ENCODE measurements at regions not wholly inside any gene's neighbourhood (a gene's known extent, or its start where the extent isn't known, plus 50 kb on each side); places are given as distances from the start of the nearest gene placed in this dataset.

- intact Hi-C loops (cut with DNase I; ENCODE audit: low total_unique reads): no loop called here
- H3K36me3 ChIP-seq: no peaks in the 10 kb centered on the region
- H3K4me1 ChIP-seq: no peaks in the 10 kb centered on the region
- peaks cover 0 to 10% of the 10 kb centered on the region in 2 donors for H3K9me3 ChIP-seq
- TF ChIP-seq, protein P1, sequence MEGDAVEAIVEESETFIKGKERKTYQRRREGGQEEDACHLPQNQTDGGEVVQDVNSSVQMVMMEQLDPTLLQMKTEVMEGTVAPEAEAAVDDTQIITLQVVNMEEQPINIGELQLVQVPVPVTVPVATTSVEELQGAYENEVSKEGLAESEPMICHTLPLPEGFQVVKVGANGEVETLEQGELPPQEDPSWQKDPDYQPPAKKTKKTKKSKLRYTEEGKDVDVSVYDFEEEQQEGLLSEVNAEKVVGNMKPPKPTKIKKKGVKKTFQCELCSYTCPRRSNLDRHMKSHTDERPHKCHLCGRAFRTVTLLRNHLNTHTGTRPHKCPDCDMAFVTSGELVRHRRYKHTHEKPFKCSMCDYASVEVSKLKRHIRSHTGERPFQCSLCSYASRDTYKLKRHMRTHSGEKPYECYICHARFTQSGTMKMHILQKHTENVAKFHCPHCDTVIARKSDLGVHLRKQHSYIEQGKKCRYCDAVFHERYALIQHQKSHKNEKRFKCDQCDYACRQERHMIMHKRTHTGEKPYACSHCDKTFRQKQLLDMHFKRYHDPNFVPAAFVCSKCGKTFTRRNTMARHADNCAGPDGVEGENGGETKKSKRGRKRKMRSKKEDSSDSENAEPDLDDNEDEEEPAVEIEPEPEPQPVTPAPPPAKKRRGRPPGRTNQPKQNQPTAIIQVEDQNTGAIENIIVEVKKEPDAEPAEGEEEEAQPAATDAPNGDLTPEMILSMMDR (IDR thresholded peaks at IDR 0.05): no peak
- TF ChIP-seq POLR2AphosphoS5 (IDR thresholded peaks at IDR 0.05) (no peak), POLR2A (IDR thresholded peaks at IDR 0.05) (no peak)
- H3K27me3 ChIP-seq: no peaks in the 10 kb centered on the region
- DNase-seq (ENCODE audit: low spot score in 2 of 2): no peak
- H3K4me3 ChIP-seq: no peak overlapping the region
- no peak overlapping the region for H3K27ac ChIP-seq
Observed at GRCh38 chr1:60600532-60600931, 481.8 kb upstream of the NFIA start.

DNA sequence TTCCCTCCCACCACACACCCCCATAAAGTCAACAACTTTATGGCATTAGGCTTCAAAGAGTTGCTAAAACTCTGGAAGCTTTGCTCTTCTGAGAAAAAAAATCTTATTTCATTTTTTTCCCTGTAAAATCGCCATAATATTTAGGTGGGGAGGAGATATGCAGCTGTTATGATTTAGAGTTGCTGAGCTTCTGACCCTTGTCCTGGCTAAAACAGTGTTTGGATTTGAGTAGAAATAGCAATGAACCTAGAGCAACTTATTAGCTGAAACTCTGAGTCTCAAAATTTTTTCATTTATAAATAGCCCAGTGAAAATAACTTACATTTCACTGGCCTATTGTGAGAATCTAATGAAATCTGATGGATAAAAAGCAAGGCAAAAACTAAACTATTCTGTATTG lies 482.8 kb upstream of the NFIA start:
- intact Hi-C loops (cut with DNase I; ENCODE audit: low total_unique reads): no loop called here
- Histone ChIP-seq H3K4me3 (no peak overlapping the region), H3K9me3 (peaks cover 0 to 10% of the 10 kb centered on the region in 2 donors), H3K36me3 (no peaks in the 10 kb centered on the region), H3K4me1 (no peaks in the 10 kb centered on the region), H3K27me3 (no peaks in the 10 kb centered on the region), H3K27ac (no peak overlapping the region)
- TF ChIP-seq POLR2A (IDR thresholded peaks at IDR 0.05) (no peak), POLR2AphosphoS5 (IDR thresholded peaks at IDR 0.05) (no peak)
- TF ChIP-seq, protein P1 (IDR thresholded peaks at IDR 0.05): no peak
- no peak for DNase-seq (ENCODE audit: low spot score in 2 of 2)

GRCh38 chr1:60598041-60598910 lies 484.1 kb upstream of the NFIA start:
- TF ChIP-seq, protein P1 (IDR thresholded peaks at IDR 0.05): no peak
- TF ChIP-seq POLR2AphosphoS5 (IDR thresholded peaks at IDR 0.05) (no peak), POLR2A (IDR thresholded peaks at IDR 0.05) (no peak)
- Histone ChIP-seq H3K9me3 (peaks cover 0 to 10% of the 10 kb centered on the region in 2 donors), H3K27me3 (no peaks in the 10 kb centered on the region), H3K4me3 (no peak overlapping the region), H3K27ac (no peak overlapping the region), H3K4me1 (no peaks in the 10 kb centered on the region), H3K36me3 (no peaks in the 10 kb centered on the region)
- intact Hi-C loops (cut with DNase I; ENCODE audit: low total_unique reads): no loop called here
- no peak for DNase-seq (ENCODE audit: low spot score in 2 of 2)

GRCh38 chr1:60596791-60597750 lies 485.3 kb upstream of the NFIA start:
- Histone ChIP-seq H3K27ac (no peak overlapping the region), H3K4me1 (no peaks in the 10 kb centered on the region), H3K36me3 (no peaks in the 10 kb centered on the region), H3K27me3 (no peaks in the 10 kb centered on the region), H3K4me3 (no peak overlapping the region), H3K9me3 (peaks cover 0 to 10% of the 10 kb centered on the region in 2 donors)
- TF ChIP-seq POLR2A (IDR thresholded peaks at IDR 0.05) (no peak), POLR2AphosphoS5 (IDR thresholded peaks at IDR 0.05) (no peak)
- TF ChIP-seq, protein P1 (IDR thresholded peaks at IDR 0.05): no peak
- no peak for DNase-seq (ENCODE audit: low spot score in 2 of 2)
- intact Hi-C loops (cut with DNase I; ENCODE audit: low total_unique reads): no loop called here

Data from breast epithelium (tissue), 4 donors.